ENCODE measurements at regions not wholly inside any gene's neighbourhood (a gene's known extent, or its start where the extent isn't known, plus 50 kb on each side); places are given as distances from the start of the nearest gene placed in this dataset.

- no peak for DNase-seq
- TF ChIP-seq POLR2AphosphoS5 (IDR thresholded peaks at IDR 0.05) (peak in 2 of 3 donors; percentile 44 to 76), CTCF (IDR thresholded peaks at IDR 0.05 in 8 of 11, conservative IDR thresholded peaks at IDR 0.05 in 3 of 11) (no peak), POLR2A (IDR thresholded peaks at IDR 0.05) (no peak)
- 72 to 86% (median 77%) methylated on average over 7 to 8 of the region's 8 CpGs for WGBS, 5 donors
- H3K4me1 ChIP-seq: no peaks in the 10 kb centered on the region
- no peaks in the 10 kb centered on the region for H3K36me3 ChIP-seq
- H3K27me3 ChIP-seq (replicated peaks in 1 of 7): peaks cover 0 to 14% (median 0%) of the 10 kb centered on the region in 7 donors
- intact Hi-C loops (cut with DNase I; ENCODE audit: low total_unique reads): no loop called here
- peak overlapping the region in 5 of 8 donors; percentile 13 to 74 (median 35) for H3K27ac ChIP-seq
- no peak overlapping the region for H3K4me3 ChIP-seq
- H3K9me3 ChIP-seq: no peaks in the 10 kb centered on the region
Observed at GRCh38 chr15:80317389-80318182, 65.6 kb upstream of the CTXND1 start.

- Histone ChIP-seq H3K9me3 (peaks cover 0 to 12% (median 5%) of the 10 kb centered on the region in 8 donors), H3K27me3 (replicated peaks in 1 of 7) (peaks cover 0 to 12% (median 0%) of the 10 kb centered on the region in 7 donors), H3K36me3 (no peaks in the 10 kb centered on the region), H3K27ac (no peak overlapping the region), H3K4me1 (no peaks in the 10 kb centered on the region), H3K4me3 (no peak overlapping the region)
- DNase-seq: no peak
- WGBS, 5 donors: 88 to 98% (median 92%) methylated on average over 7 of the region's 7 CpGs
- TF ChIP-seq CTCF (IDR thresholded peaks at IDR 0.05 in 8 of 11, conservative IDR thresholded peaks at IDR 0.05 in 3 of 11): no peak
- TF ChIP-seq POLR2AphosphoS5 (IDR thresholded peaks at IDR 0.05): no peak
- TF ChIP-seq POLR2A (IDR thresholded peaks at IDR 0.05): no peak
- intact Hi-C loops (cut with DNase I; ENCODE audit: low total_unique reads): no loop called here
Observed at GRCh38 chr15:80321853-80322252, 69.8 kb upstream of the CTXND1 start.

GRCh38 chr15:80323285-80323684, 71.3 kb upstream of the CTXND1 start:
- Histone ChIP-seq H3K4me3 (no peak overlapping the region), H3K9me3 (peaks cover 0 to 19% (median 6%) of the 10 kb centered on the region in 8 donors), H3K4me1 (no peaks in the 10 kb centered on the region), H3K27me3 (replicated peaks in 1 of 7) (peaks cover 0 to 12% (median 0%) of the 10 kb centered on the region in 7 donors), H3K27ac (no peak overlapping the region), H3K36me3 (no peaks in the 10 kb centered on the region)
- DNase-seq: no peak
- WGBS, 5 donors: 82 to 97% (median 91%) methylated on average over 1 of the region's 1 CpG
- intact Hi-C loops (cut with DNase I; ENCODE audit: low total_unique reads): no loop called here
- TF ChIP-seq POLR2A (IDR thresholded peaks at IDR 0.05) (no peak), POLR2AphosphoS5 (IDR thresholded peaks at IDR 0.05) (no peak), CTCF (IDR thresholded peaks at IDR 0.05 in 8 of 11, conservative IDR thresholded peaks at IDR 0.05 in 3 of 11) (no peak)

GRCh38 chr15:80324545-80325080, 72.6 kb upstream of the CTXND1 start:
- WGBS, 5 donors: 52 to 75% (median 65%) methylated on average over 3 of the region's 3 CpGs
- peak overlapping the region in 3 of 8 donors; percentile 25 to 35 (median 26) for H3K27ac ChIP-seq
- peaks cover 0 to 19% (median 6%) of the 10 kb centered on the region in 8 donors for H3K9me3 ChIP-seq
- H3K27me3 ChIP-seq (replicated peaks in 1 of 7): peaks cover 0 to 12% (median 0%) of the 10 kb centered on the region in 7 donors
- H3K4me1 ChIP-seq: no peaks in the 10 kb centered on the region
- no peak overlapping the region for H3K4me3 ChIP-seq
- H3K36me3 ChIP-seq: no peaks in the 10 kb centered on the region
- DNase-seq: no peak
- no peak for TF ChIP-seq POLR2A (IDR thresholded peaks at IDR 0.05)
- no peak for TF ChIP-seq POLR2AphosphoS5 (IDR thresholded peaks at IDR 0.05)
- TF ChIP-seq CTCF (IDR thresholded peaks at IDR 0.05 in 8 of 11, conservative IDR thresholded peaks at IDR 0.05 in 3 of 11): no peak
- intact Hi-C loops (cut with DNase I; ENCODE audit: low total_unique reads): no loop called here

Measured in spleen (tissue), 11 donors.